Neural cell (in vitro differentiated cells): ENCODE measurements at regions not wholly inside any gene's neighbourhood (a gene's known extent, or its start where the extent isn't known, plus 50 kb on each side); places are given as distances from the start of the nearest gene placed in this dataset.

Experiments used
- H2AFZ ChIP-seq: fragments of 200-600, 300-800 bp; sonication (generic), shearing (Covaris generic); 2 replicates; pipeline ENCODE4 v1.6.0; 2014; ENCODE audit warnings: low read depth, mild to moderate bottlenecking, antibody characterized with exemption, low read length, moderate library complexity
- H3F3A ChIP-seq: fragments of 200-600 bp; shearing (Covaris generic); 2 replicates; pipeline ENCODE4 v1.6.1; 2016; ENCODE audit warnings: mild to moderate bottlenecking, moderate library complexity, mixed read lengths, antibody characterized with exemption, low read length; ENCODE audit not compliant: insufficient read depth, poor library complexity, severe bottlenecking
- H3K27ac ChIP-seq: fragments of 200-600, 300-800 bp; sonication (generic), shearing (Covaris generic); 2 replicates; pipeline ENCODE4 v1.5.1; 2014; ENCODE audit warnings: mild to moderate bottlenecking, low read length, moderate library complexity
- H3K27me3 ChIP-seq: fragments of 300-800, 200-600 bp; sonication (generic), shearing (Covaris generic); 2 replicates; pipeline ENCODE4 v1.6.0; 2014; ENCODE audit warnings: mild to moderate bottlenecking, low read depth, low read length, moderate library complexity; ENCODE audit not compliant: insufficient read depth
- H3K36me3 ChIP-seq: fragments of 300-800, 200-600 bp; sonication (generic), shearing (Covaris generic); 2 replicates; pipeline ENCODE4 v1.5.1; 2014; ENCODE audit warnings: mild to moderate bottlenecking, antibody characterized with exemption, low read length, moderate library complexity; ENCODE audit not compliant: insufficient read depth
- H3K4me2 ChIP-seq: fragments of 300-800, 200-600 bp; sonication (generic), shearing (Covaris generic); 2 replicates; pipeline ENCODE4 v1.6.0; 2014; ENCODE audit warnings: mild to moderate bottlenecking, low read length
- H3K4me3 ChIP-seq: fragments of 300-800, 200-600 bp; sonication (generic), shearing (Covaris generic); 2 replicates; pipeline ENCODE4 v1.5.1; 2014; ENCODE audit warnings: mild to moderate bottlenecking, low read length, moderate library complexity
- H3K79me2 ChIP-seq: fragments of 200-600 bp; shearing (Covaris generic); replicated peaks from 2 replicates; pipeline ENCODE4 v1.6.0; 2014; ENCODE audit warnings: mild to moderate bottlenecking, low read length, moderate library complexity; ENCODE audit not compliant: insufficient read depth
- H3K9ac ChIP-seq: fragments of 300-800, 200-600 bp; sonication (generic), shearing (Covaris generic); 2 replicates; pipeline ENCODE4 v1.6.1; 2016; ENCODE audit warnings: mild to moderate bottlenecking, low read length, mixed read lengths
- H3K9me2 ChIP-seq: fragments of 200-600 bp; shearing (Covaris generic); 2 replicates; pipeline ENCODE4 v1.6.1; 2016; ENCODE audit warnings: mild to moderate bottlenecking, low read length, mixed read lengths; ENCODE audit not compliant: insufficient read depth
- H3K9me3 ChIP-seq: fragments of 200-600, 300-800 bp; sonication (generic), shearing (Covaris generic); 2 replicates; pipeline ENCODE4 v1.6.1; 2016; ENCODE audit warnings: mild to moderate bottlenecking, mixed run types, low read length, moderate library complexity, mixed read lengths
- H4K20me1 ChIP-seq: fragments of 200-600 bp; shearing (Covaris generic); 2 replicates; pipeline ENCODE4 v1.6.1; 2016; ENCODE audit warnings: mild to moderate bottlenecking, mixed run types; ENCODE audit not compliant: insufficient read depth
- EP300 ChIP-seq: fragments of 450-650 bp; conservative IDR thresholded peaks from 2 replicates; pipeline ENCODE4 v1.6.1; 2014; ENCODE audit warnings: antibody characterized with exemption, mild to moderate bottlenecking, moderate library complexity; ENCODE audit not compliant: poor library complexity, severe bottlenecking
- POLR2AphosphoS5 ChIP-seq: IDR thresholded peaks from 2 replicates; pipeline ENCODE4 v1.6.1; 2012
- RAD21 ChIP-seq: fragments of 450-650 bp; conservative IDR thresholded peaks from 2 replicates; pipeline ENCODE4 v1.6.1; 2014; ENCODE audit warnings: antibody characterized with exemption, mild to moderate bottlenecking, moderate library complexity
- REST ChIP-seq: IDR thresholded peaks from 2 replicates; pipeline ENCODE4 v1.6.1; 2012; ENCODE audit warnings: borderline replicate concordance
- SMC3 ChIP-seq: fragments of 450-650 bp; conservative IDR thresholded peaks from 2 replicates; pipeline ENCODE4 v1.6.1; 2014; ENCODE audit warnings: antibody characterized with exemption, mild to moderate bottlenecking, moderate library complexity; ENCODE audit not compliant: poor library complexity
- TAF1 ChIP-seq: IDR thresholded peaks from 2 replicates; pipeline ENCODE4 v1.6.1; 2012; ENCODE audit warnings: low read depth

- no peaks in the 10 kb centered on the region for H4K20me1 ChIP-seq
Measured at GRCh38 chr2:121830809-121831208, 75.4 kb downstream of the TSN start.

GRCh38 chr2:121831841-121832240 is 76.4 kb downstream of the TSN start:
- no peak overlapping the region for H3K4me3 ChIP-seq
- no peak overlapping the region for H2AFZ ChIP-seq
- no peaks in the 10 kb centered on the region for H3K79me2 ChIP-seq
- H3K4me2 ChIP-seq, result no peak overlapping the region
- H3F3A ChIP-seq, result no peaks in the 10 kb centered on the region
- H4K20me1 ChIP-seq, result no peaks in the 10 kb centered on the region
- TF ChIP-seq POLR2AphosphoS5, result no peak
- TF ChIP-seq TAF1, result no peak
- H3K27ac ChIP-seq, result no peak overlapping the region
- H3K36me3 ChIP-seq, result no peaks in the 10 kb centered on the region
- H3K9me3 ChIP-seq, result no peaks in the 10 kb centered on the region
- H3K9me2 ChIP-seq, result no peaks in the 10 kb centered on the region
- no peaks in the 10 kb centered on the region for H3K27me3 ChIP-seq
- no peak overlapping the region for H3K9ac ChIP-seq

More at GRCh38 chr2:121830809-121831208, 75.4 kb downstream of the TSN start:
- H2AFZ ChIP-seq, result no peak overlapping the region
- H3K4me2 ChIP-seq, result no peak overlapping the region
- no peak for TF ChIP-seq TAF1
- no peak for TF ChIP-seq SMC3
- no peak for TF ChIP-seq EP300
- no peak for TF ChIP-seq REST
- TF ChIP-seq RAD21, result no peak
- H3K4me3 ChIP-seq, result no peak overlapping the region
- H3K27ac ChIP-seq, result no peak overlapping the region
- no peaks in the 10 kb centered on the region for H3K36me3 ChIP-seq
- H3K9ac ChIP-seq, result no peak overlapping the region
- no peaks in the 10 kb centered on the region for H3K9me3 ChIP-seq
- H3K79me2 ChIP-seq, result no peaks in the 10 kb centered on the region
- H3K27me3 ChIP-seq, result no peaks in the 10 kb centered on the region
- H3K9me2 ChIP-seq, result no peaks in the 10 kb centered on the region
- H3F3A ChIP-seq, result no peaks in the 10 kb centered on the region

GRCh38 chr2:121832412-121833357 is 77.2 kb downstream of the TSN start:
- Histone ChIP-seq H3K4me2 (no peak overlapping the region), H3F3A (no peaks in the 10 kb centered on the region), H3K36me3 (no peaks in the 10 kb centered on the region), H2AFZ (no peak overlapping the region), H3K9me3 (no peaks in the 10 kb centered on the region), H3K79me2 (no peaks in the 10 kb centered on the region), H3K27me3 (no peaks in the 10 kb centered on the region), H3K27ac (no peak overlapping the region), H3K9me2 (no peaks in the 10 kb centered on the region), H4K20me1 (no peaks in the 10 kb centered on the region), H3K9ac (no peak overlapping the region), H3K4me3 (no peak overlapping the region)
- TF ChIP-seq POLR2AphosphoS5, result no peak
- no peak for TF ChIP-seq TAF1
- TF ChIP-seq RAD21, result no peak
